SK-N-DZ (cell line): ENCODE measurements at regions not wholly inside any gene's neighbourhood (a gene's known extent, or its start where the extent isn't known, plus 50 kb on each side); places are given as distances from the start of the nearest gene placed in this dataset.
"Not testable (repeated sequence)": the region's sequence is repeated elsewhere in the genome, so short reads cannot be mapped to it uniquely, and the experiment has no call there.

ENCODE experiments used
- DNase-seq: peaks from one replicate; pipeline ENCODE4 v3.0.0-alpha.2; 2015; ENCODE audit warnings: low spot score

- DNase-seq = not testable (repeated sequence)
Observed at GRCh38 chr18:5830902-5831301, 64.4 kb downstream of the TMEM200C start.

GRCh38 chr18:5828913-5829312 is 66.4 kb downstream of the TMEM200C start:
- DNase-seq = no peak

GRCh38 chr18:5825663-5826062 is 69.7 kb downstream of the TMEM200C start:
- DNase-seq = no peak

GRCh38 chr18:5824370-5824984 is 70.8 kb downstream of the TMEM200C start:
- DNase-seq = no peak

GRCh38 chr18:5817816-5818215 is 77.5 kb downstream of the TMEM200C start:
- no peak for DNase-seq

GRCh38 chr18:5806860-5807259 is 88.5 kb downstream of the TMEM200C start:
- DNase-seq = no peak

- no peak for DNase-seq
Observed at GRCh38 chr18:5787936-5788335, 107.4 kb downstream of the TMEM200C start.

GRCh38 chr18:5779922-5780321 is 115.4 kb downstream of the TMEM200C start:
- no peak for DNase-seq

GRCh38 chr18:5772306-5773105 is 122.8 kb downstream of the TMEM200C start:
- no peak for DNase-seq

GRCh38 chr18:5771343-5771742 is 124.0 kb downstream of the TMEM200C start:
- DNase-seq = no peak

GRCh38 chr18:5770176-5770575 is 125.1 kb downstream of the TMEM200C start:
- no peak for DNase-seq

- no peak for DNase-seq
Observed at GRCh38 chr18:5768454-5768853, 126.9 kb downstream of the TMEM200C start.

- DNase-seq = no peak
Observed at GRCh38 chr18:5759194-5759593, 136.1 kb downstream of the TMEM200C start.

GRCh38 chr18:5756823-5757222 is 138.5 kb downstream of the TMEM200C start:
- DNase-seq = no peak

GRCh38 chr18:5747678-5748077 is 147.6 kb downstream of the TMEM200C start:
- no peak for DNase-seq

- DNase-seq = no peak
Observed at GRCh38 chr18:5746844-5747243, 148.5 kb downstream of the TMEM200C start.

GRCh38 chr18:5744659-5745058 is 150.7 kb downstream of the TMEM200C start:
- no peak for DNase-seq

GRCh38 chr18:5738526-5738925 is 156.8 kb downstream of the TMEM200C start:
- DNase-seq = no peak

- DNase-seq = no peak
Observed at GRCh38 chr18:5732318-5732717, 163.0 kb downstream of the TMEM200C start.

- no peak for DNase-seq
Observed at GRCh38 chr18:5729983-5730699, 165.2 kb downstream of the TMEM200C start.

GRCh38 chr18:5728531-5728930 is 166.8 kb downstream of the TMEM200C start:
- no peak for DNase-seq

GRCh38 chr18:5726011-5726410 is 169.3 kb downstream of the TMEM200C start:
- DNase-seq = no peak

- DNase-seq = no peak
Observed at GRCh38 chr18:5721924-5722323, 173.4 kb downstream of the TMEM200C start.
